AG08395 (cell line): ENCODE measurements at regions not wholly inside any gene's neighbourhood (a gene's known extent, or its start where the extent isn't known, plus 50 kb on each side); places are given as distances from the start of the nearest gene placed in this dataset.

Source experiments
- DNase-seq: peaks from one replicate; pipeline ENCODE4 v3.0.0; 2012; ENCODE audit warnings: mixed read lengths, low spot score

DNA sequence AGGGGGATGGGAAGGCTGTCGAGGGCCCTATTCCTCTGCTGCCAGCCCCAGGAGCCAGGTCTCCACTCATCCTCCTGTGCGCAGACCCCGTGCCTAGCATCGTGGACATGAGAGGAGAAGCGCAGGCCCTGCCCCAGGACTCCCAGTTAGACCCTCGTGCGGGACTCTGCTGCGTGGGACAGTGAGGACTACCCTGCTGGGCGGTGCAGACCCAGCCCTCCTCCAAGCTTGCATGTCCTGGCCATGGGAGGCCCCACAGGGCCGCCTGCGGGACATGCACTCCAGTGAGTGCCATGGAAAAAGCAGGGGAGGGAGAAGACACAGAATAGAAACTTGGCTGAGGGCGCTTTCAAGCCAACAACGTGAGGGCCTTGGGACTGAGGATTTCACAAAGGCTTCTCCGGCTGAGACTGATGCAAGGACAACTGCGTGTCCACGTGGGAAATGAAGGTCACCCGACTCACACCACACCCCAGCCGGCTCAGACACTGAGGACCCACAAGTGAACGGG is 62.6 kb upstream of the IQSEC1 start:
- DNase-seq, result no peak

DNA sequence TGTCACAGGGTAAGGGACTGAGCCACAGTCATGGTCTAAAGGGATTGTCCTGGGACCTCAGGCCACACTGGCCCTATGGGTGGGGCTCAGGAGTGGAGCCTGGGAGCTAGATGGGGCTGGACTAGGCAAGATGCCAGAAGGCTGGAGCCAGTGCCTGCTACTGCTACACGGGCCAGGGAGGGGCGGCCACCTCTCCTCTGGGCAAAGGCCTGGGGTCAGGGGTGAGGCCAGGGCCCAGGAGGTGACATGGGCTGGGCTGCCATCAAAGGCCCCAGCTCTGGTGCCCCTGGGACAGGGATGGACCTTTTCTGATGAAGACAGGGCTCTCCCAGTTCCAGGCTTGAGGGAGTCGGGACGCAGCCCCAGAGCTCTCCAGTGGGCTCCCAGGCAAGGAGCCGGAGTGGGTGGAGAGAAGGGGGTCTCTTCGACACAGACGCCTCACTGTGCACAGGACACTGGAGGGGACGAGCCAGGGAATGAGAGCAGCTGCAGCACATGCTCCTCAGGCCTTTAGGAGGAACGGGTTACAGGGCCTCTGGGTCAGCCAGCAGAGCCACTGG is 62.1 kb upstream of the IQSEC1 start:
- DNase-seq, result no peak

DNA sequence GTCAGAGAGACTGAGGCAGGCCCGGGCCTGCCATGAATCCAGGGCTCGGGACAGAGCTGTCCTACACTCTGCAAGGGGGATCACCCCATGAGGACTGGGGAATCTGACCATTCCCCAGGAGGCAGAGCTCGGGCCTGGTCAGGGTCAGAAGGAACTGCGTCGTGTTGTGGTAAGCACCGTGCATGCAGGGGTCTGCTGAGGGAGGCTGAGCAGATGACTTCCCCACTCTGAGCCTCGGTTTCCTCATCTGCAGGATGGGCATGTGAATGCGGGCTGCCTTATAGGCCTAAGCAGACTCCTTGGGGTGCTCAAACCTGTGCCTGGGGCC is 61.6 kb upstream of the IQSEC1 start:
- no peak for DNase-seq

DNA sequence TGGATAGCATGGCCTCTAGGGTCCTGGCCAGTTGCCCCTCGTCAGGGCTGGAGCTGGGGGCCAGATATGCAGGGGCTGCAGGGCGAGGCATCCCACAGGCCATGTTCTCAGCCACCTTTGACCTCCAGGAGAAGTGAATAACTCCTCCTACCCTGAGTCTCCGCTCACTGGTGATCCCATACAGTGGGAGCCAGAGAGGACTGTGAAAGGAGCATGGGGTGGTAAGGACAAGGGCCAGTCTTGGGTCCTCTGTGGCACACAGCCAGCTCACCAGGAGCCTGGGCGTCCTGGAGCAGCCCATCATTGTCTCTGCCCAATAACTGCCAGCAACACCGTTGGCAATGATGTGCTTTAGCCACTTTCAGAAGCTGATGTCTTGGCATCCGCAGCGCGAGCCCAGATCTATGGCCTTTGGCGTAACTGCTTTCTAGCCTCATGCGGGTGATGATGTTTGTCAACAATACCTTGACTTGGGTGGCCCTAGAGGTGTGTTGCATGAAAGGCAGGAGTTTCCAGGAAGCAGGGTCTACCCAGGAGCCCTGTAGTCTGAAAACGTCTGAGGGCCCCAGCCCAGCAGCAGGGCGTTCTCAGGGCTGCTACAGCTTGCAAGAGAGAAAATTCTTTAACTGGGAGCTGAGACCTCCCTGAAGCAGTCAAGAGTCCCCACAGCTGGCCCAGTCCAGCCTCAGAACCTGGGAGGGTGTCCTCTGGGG is 61.1 kb upstream of the IQSEC1 start:
- DNase-seq, result no peak

DNA sequence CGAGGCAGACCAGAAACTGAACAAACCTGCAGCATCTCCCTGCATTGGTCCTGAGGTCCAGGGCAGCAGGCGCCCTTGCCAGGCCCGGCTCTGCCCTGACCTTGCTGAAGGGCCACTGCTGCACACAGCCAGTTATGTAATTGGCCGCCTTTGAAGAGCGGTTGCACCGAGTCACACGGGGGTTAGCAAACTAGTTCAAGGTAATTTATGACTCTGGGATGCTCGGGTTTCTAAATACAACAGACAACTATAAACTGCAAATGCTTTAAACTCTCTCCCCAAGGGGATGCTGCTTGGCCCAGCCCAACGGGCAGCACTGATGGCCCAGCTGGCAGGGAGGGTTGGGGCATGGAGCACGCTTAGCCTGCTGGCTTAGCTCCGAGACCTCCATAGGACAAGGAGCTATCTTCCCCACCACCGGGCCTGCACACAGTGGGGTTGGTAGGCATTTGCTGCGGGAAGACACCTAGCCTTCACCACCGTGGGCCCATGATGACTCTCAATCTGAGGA is 60.3 kb upstream of the IQSEC1 start:
- no peak for DNase-seq

DNA sequence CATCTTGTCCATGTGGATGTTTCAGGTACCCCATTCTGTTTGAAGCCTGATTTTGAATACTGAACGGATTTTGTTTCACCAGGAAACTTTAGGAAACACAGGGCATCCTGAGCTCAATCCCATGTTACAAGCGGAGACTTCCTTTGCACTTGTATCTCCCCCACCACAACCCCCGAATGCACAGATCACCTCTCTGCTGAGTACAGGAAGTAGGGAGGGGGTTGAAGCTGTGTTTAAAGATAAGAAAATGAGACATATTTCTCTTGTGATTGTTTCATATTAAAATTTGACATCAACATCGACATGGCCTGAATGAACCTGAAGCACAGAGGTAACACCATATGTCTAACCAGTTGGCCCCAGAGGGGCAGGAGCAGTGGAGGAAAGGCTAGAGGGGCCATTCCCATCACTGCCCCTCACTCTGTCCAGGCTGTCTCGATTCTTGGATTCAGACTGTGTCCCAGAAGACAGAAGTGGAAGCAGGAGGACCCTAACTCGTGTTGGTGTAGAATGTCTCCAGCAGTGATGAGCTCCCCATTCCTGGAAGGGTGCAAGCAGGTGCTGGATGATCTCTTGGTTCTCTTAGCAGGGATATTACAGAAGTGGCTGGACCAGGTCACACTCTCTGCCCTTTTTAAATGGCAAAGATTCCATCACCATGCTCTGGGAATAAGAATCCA is 59.6 kb upstream of the IQSEC1 start:
- DNase-seq, result no peak

DNA sequence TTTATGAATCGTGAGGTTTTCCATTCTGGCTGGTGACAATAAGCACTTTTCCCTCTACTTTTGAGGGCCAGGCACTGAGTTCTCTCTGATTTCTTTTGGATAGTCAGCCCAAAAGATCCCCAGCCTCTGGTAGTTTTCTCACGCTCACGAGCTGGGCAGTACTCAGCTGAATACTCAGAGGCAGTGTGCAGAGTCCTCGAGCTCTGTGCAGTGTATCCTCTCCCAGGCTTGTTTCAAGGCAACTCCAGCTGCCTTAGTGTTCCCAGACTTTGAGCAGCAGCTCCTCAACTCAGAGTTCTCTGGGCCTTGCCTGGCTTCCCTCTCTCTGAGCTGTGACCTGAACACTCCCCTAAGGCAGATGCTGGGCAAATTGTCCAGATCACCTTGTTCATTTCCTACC is 59.1 kb upstream of the IQSEC1 start:
- DNase-seq, result no peak

DNA sequence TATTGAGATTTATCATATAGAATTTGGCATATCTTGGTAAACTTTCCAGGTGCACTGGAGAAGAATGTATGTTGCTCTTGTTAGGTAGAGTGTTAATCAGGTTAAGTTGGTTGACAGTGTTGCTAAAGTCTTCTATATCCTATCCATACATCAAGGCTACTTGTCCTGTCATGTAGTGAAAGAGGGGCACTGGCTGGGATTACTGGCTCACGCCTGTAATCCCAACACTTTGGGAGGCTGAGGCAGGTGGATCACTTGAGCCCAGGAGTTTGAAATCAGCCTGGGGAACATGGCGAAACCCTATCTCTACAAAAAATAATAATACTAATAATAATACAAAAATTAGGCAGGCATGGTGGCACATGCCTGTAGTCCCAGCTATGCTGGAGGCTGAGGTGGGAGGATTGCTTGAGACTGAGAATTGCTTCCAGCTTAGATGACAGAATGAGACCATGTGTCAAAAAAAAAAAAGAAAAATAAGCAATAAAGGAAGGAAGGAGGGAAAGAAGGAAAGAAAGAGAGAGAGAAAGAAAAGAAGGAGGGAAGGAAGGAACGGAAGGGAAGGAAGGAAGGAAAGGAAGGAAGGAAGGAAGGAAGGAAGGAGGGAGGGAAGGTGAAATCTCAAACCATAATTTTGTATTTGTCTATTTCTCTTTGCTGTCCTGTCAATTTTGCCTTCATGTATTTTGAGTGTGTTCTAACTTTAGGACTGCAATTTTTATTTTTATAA is 57.4 kb upstream of the IQSEC1 start:
- DNase-seq, result no peak

DNA sequence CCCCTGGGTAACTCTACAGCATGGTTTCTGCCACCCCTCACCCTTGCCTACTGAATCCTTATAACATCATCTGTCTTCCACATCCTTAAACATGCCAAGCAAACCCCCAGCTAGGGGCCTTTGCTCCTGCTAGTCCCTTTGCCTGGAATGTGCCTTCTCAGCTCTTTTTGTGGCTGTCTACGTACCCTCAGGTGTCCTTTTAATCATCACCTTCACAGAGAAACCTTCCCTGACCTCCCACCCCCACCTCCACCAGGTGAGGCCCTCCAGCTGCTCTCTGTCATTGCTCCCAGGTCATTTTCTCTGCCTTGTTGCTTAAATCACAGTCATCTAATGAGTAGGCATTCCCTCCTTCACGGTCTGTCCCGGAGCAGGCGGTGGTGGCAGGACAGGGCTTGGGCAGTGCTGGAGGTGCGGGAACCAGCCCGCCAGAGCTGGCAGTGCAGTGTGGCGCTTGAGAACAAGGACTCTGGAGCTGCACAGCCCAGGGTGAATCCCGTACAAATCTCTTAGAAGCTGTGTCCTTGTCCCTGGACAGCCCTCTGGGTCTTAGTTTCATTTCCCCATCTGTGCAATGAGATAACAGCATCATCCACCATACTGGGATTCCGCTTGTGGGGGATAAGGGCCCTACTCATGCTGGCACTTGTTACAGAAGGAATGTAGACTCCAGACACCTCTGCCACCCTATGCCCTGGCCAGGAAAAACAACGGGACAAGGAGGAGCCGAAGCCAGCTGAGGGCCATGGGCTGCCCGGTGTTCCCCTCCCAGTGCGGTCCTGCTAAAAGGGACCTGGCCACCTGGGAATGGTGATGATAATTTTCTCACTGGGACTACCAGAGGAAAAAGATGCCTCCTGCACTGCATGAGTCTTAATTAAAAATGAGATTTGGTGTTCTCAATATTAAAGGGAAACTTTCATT is 52.1 kb upstream of the IQSEC1 start:
- no peak for DNase-seq

DNA sequence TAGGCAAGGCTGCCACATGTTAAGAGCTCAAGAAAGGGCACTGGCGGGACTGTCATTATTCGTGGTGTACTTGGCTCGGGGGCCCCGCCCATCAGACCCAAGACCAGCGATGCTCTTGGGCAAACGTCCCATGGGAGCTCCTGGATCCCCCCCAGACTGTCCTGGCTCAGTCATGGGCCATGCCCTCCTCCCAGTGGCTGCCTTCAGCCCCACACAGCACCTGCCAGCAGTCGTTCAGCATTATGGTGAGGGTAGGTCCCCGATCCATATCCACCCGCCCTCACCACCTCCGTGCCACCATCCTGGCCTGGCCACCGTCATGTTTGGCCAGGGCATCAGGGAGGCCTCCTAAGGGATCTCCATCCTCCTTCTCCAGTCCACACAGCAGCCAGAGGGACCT is 51.4 kb upstream of the IQSEC1 start:
- DNase-seq, result no peak

DNA sequence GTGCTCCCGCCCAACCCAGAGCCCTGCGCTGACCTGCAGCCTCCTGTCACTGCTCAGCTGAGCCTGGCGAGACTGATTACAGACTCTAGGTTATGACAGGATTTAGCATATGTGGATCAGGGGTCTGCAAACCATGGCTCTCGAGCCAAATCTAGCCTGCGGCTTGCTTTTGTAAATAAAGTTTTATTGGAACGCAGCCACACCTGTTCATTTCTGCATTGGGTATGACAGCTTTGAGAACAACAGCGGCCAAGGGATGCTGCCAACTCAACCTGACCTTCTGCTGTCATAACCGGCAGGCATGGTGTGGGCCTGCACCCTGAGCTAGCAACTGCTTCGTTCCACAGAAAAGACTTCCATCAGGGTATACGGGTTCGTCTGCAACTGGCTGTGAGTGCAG is 50.5 kb upstream of the IQSEC1 start:
- no peak for DNase-seq

DNA sequence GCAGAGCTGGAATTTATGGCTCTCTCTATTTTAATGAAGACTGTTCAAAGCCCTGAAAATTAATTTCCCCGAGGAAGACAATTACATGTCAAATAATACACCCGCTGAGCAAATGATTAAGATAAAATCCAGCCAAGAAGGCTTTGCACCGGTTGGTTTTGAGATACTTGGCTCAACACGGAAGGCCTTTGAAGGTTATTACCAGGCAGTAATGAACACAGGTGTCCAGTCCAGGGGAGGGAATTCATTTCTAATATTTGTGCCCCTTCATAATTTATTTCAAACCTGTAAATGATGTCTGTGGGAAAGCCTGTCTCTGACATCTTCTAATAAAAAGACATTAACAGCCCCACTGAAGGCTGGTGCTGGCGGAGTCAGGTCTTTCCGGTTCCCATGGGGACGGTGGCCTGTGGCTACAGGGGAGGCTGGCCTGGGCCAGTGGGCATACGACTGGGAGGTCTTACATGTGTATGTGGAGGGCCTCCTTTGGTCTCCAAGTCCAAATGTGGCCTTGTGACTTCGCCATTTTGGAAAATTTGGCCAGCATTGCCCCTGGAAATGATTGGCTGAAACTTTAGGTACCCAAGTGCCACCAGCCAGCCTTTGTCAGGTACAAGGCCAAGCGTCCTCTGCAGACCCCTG is 49.9 kb upstream of the IQSEC1 start:
- DNase-seq, result no peak
